Mesenchymal stem cell (in vitro differentiated cells and primary cell): ENCODE measurements at regions not wholly inside any gene's neighbourhood (a gene's known extent, or its start where the extent isn't known, plus 50 kb on each side); places are given as distances from the start of the nearest gene placed in this dataset.
A peak's percentile ranks its signal among the peaks of the same experiment; 100 is the strongest.

Experiments used
- DNase-seq: peaks from one replicate; pipeline ENCODE4 v3.0.0-alpha.2; 2013
- H2AFZ ChIP-seq: one replicate; pipeline ENCODE4 v1.6.1; 2013; ENCODE audit warnings: low read depth, mild to moderate bottlenecking, control low read depth, inconsistent platforms, low read length, moderate library complexity
- H2AK5ac ChIP-seq: 2 replicates; pipeline ENCODE4 v1.6.1; 2013; ENCODE audit warnings: low read length, moderate library complexity, mild to moderate bottlenecking, inconsistent platforms; ENCODE audit not compliant: severe bottlenecking
- H2BK120ac ChIP-seq: one replicate; pipeline ENCODE4 v1.6.1; 2013; ENCODE audit warnings: low read depth, mild to moderate bottlenecking, inconsistent platforms, low read length, moderate library complexity
- H2BK12ac ChIP-seq, 2 experiments: one replicate each; pipeline ENCODE4 v1.6.1; 2013; ENCODE audit warnings: inconsistent platforms in 2 of 2, low read length in 2 of 2, mild to moderate bottlenecking in 2 of 2, moderate library complexity in 2 of 2, control low read depth in 1 of 2
- H2BK15ac ChIP-seq: one replicate; pipeline ENCODE4 v1.6.1; 2013; ENCODE audit warnings: mild to moderate bottlenecking, low read depth, inconsistent platforms; ENCODE audit not compliant: poor library complexity, severe bottlenecking
- H2BK5ac ChIP-seq: 2 replicates; pipeline ENCODE4 v1.6.1; 2013; ENCODE audit warnings: low read depth, mild to moderate bottlenecking, low read length, control low read depth, inconsistent platforms; ENCODE audit not compliant: poor library complexity, severe bottlenecking
- H3K14ac ChIP-seq, 2 experiments: one replicate each; pipeline ENCODE4 v1.6.1; 2013; ENCODE audit warnings: inconsistent platforms in 2 of 2, low read length in 2 of 2, control low read depth in 1 of 2, mild to moderate bottlenecking in 1 of 2, moderate library complexity in 1 of 2
- H3K18ac ChIP-seq, 2 experiments: one replicate each; pipeline ENCODE4 v1.6.1; 2013; ENCODE audit warnings: inconsistent platforms in 2 of 2, low read length in 2 of 2, control low read depth in 1 of 2, low read depth in 1 of 2, mild to moderate bottlenecking in 1 of 2
- H3K23ac ChIP-seq, 2 experiments: one replicate each; pipeline ENCODE4 v1.6.1; 2013; ENCODE audit warnings: inconsistent platforms in 2 of 2, low read length in 2 of 2, mild to moderate bottlenecking in 2 of 2, moderate library complexity in 2 of 2, control low read depth in 1 of 2
- H3K27ac ChIP-seq: 2 replicates; pipeline ENCODE4 v1.5.1; 2013; ENCODE audit warnings: mild to moderate bottlenecking, moderate library complexity, low read length, control low read depth, inconsistent platforms; ENCODE audit not compliant: poor library complexity, severe bottlenecking
- H3K27me3 ChIP-seq, 2 experiments: 2 replicates each; pipeline versions ENCODE4 v1.6.1 to v1.7.0; 2013; ENCODE audit warnings: low read length in 2 of 2, mild to moderate bottlenecking in 2 of 2, moderate library complexity in 2 of 2, control low read depth in 1 of 2, inconsistent platforms in 1 of 2; ENCODE audit not compliant: control insufficient read depth in 1 of 2, insufficient read depth in 1 of 2
- H3K36me3 ChIP-seq, 2 experiments: 2 replicates each; pipeline versions ENCODE4 v1.6.1 to v1.7.0; 2013; ENCODE audit warnings: low read length in 2 of 2, control low read depth in 1 of 2, inconsistent platforms in 1 of 2, low read depth in 1 of 2, mild to moderate bottlenecking in 1 of 2; ENCODE audit not compliant: insufficient read depth in 2 of 2, control insufficient read depth in 1 of 2
- H3K4ac ChIP-seq, 2 experiments: one replicate each; pipeline ENCODE4 v1.6.1; 2013; ENCODE audit warnings: inconsistent platforms in 2 of 2, low read length in 2 of 2, mild to moderate bottlenecking in 2 of 2, moderate library complexity in 2 of 2, control low read depth in 1 of 2, low read depth in 1 of 2
- H3K4me1 ChIP-seq: 2 replicates; pipeline ENCODE4 v1.6.1; 2013; ENCODE audit warnings: low read depth, low read length, control low read depth; ENCODE audit not compliant: control insufficient read depth, insufficient read depth
- H3K4me2 ChIP-seq: 2 replicates; pipeline ENCODE4 v1.6.1; 2013; ENCODE audit warnings: low read length, mild to moderate bottlenecking, inconsistent platforms; ENCODE audit not compliant: poor library complexity, severe bottlenecking
- H3K4me3 ChIP-seq, 2 experiments: 2 replicates each; pipeline versions ENCODE4 v1.5.1 to v1.7.0; 2013; ENCODE audit warnings: low read length in 2 of 2, mild to moderate bottlenecking in 2 of 2, control low read depth in 1 of 2, low read depth in 1 of 2; ENCODE audit not compliant: insufficient read depth in 1 of 2
- H3K79me1 ChIP-seq: replicated peaks from 2 replicates; pipeline ENCODE4 v1.6.1; 2013; ENCODE audit warnings: mild to moderate bottlenecking, control low read depth, low read length, inconsistent platforms; ENCODE audit not compliant: poor library complexity, severe bottlenecking
- H3K9ac ChIP-seq: 2 replicates; pipeline ENCODE4 v1.7.0; 2013; ENCODE audit warnings: mild to moderate bottlenecking, low read length, moderate library complexity
- H3K9me3 ChIP-seq: 2 replicates; pipeline ENCODE4 v1.7.0; 2013; ENCODE audit warnings: mild to moderate bottlenecking, low read length; ENCODE audit not compliant: control insufficient read depth
- H4K8ac ChIP-seq: one replicate; pipeline ENCODE4 v1.6.1; 2013; ENCODE audit warnings: inconsistent platforms, mild to moderate bottlenecking, low read length, moderate library complexity
- H4K91ac ChIP-seq: one replicate; pipeline ENCODE4 v1.6.1; 2013; ENCODE audit warnings: mild to moderate bottlenecking, low read length, inconsistent platforms
- WGBS: methylation state at CpG from one replicate; pipeline ENCODE4 v1.1.7; 2013; ENCODE audit warnings: mixed read lengths; 5-methylcytosine and 5-hydroxymethylcytosine counted together

- no peak overlapping the region for H3K23ac ChIP-seq
- WGBS, result 81% methylated on average over 4 of the region's 5 CpGs
- no peak overlapping the region for H3K4me2 ChIP-seq
- H2AK5ac ChIP-seq, result no peak overlapping the region
- no peak overlapping the region for H3K4me3 ChIP-seq
- H2AFZ ChIP-seq, result no peak overlapping the region
- H2BK12ac ChIP-seq, result no peak overlapping the region
- no peak overlapping the region for H2BK5ac ChIP-seq
- no peak overlapping the region for H4K91ac ChIP-seq
- H3K27ac ChIP-seq, result no peak overlapping the region
- no peaks in the 10 kb centered on the region for H3K36me3 ChIP-seq
- no peak overlapping the region for H3K18ac ChIP-seq
- H2BK120ac ChIP-seq, result no peak overlapping the region
- H4K8ac ChIP-seq, result no peak overlapping the region
- H3K14ac ChIP-seq, result no peak overlapping the region
- H3K79me1 ChIP-seq, result no peaks in the 10 kb centered on the region
- DNase-seq, result no peak
- H3K27me3 ChIP-seq, result no peaks in the 10 kb centered on the region
- no peak overlapping the region for H2BK15ac ChIP-seq
- H3K9me3 ChIP-seq, result no peaks in the 10 kb centered on the region
- H3K4me1 ChIP-seq, result no peaks in the 10 kb centered on the region
- H3K9ac ChIP-seq, result no peak overlapping the region
- no peak overlapping the region for H3K4ac ChIP-seq
Observed at GRCh38 chr13:90690458-90691080, 656.9 kb upstream of the MIR17HG start.

- peak; percentile 42 for DNase-seq
- Histone ChIP-seq H4K8ac (no peak overlapping the region), H2BK15ac (no peak overlapping the region), H3K14ac (no peak overlapping the region), H4K91ac (no peak overlapping the region), H3K9ac (no peak overlapping the region), H3K27ac (no peak overlapping the region), H3K23ac (no peak overlapping the region), H3K9me3 (no peaks in the 10 kb centered on the region), H3K4ac (no peak overlapping the region), H3K79me1 (no peaks in the 10 kb centered on the region), H2BK5ac (no peak overlapping the region), H2AFZ (no peak overlapping the region), H2BK12ac (no peak overlapping the region), H3K4me2 (no peak overlapping the region), H3K36me3 (no peaks in the 10 kb centered on the region), H3K18ac (no peak overlapping the region), H3K4me3 (no peak overlapping the region), H3K27me3 (no peaks in the 10 kb centered on the region), H3K4me1 (no peaks in the 10 kb centered on the region), H2BK120ac (no peak overlapping the region), H2AK5ac (no peak overlapping the region)
- WGBS, result no CpG with 5 or more reads among the region's 1 CpG
Observed at GRCh38 chr13:90696254-90696653, 651.2 kb upstream of the MIR17HG start.

- no peaks in the 10 kb centered on the region for H3K9me3 ChIP-seq
- no peaks in the 10 kb centered on the region for H3K27me3 ChIP-seq
- H2BK120ac ChIP-seq, result no peak overlapping the region
- no peaks in the 10 kb centered on the region for H3K79me1 ChIP-seq
- no peak overlapping the region for H4K91ac ChIP-seq
- no peak overlapping the region for H2BK5ac ChIP-seq
- no peak overlapping the region for H3K27ac ChIP-seq
- H4K8ac ChIP-seq, result no peak overlapping the region
- H3K36me3 ChIP-seq, result no peaks in the 10 kb centered on the region
- no peaks in the 10 kb centered on the region for H3K4me1 ChIP-seq
- 80% methylated on average over 2 of the region's 5 CpGs for WGBS
- H3K4me2 ChIP-seq, result no peak overlapping the region
- H2BK15ac ChIP-seq, result no peak overlapping the region
- no peak overlapping the region for H3K18ac ChIP-seq
- no peak overlapping the region for H3K4me3 ChIP-seq
- H3K23ac ChIP-seq, result no peak overlapping the region
- H2BK12ac ChIP-seq, result no peak overlapping the region
- no peak overlapping the region for H2AFZ ChIP-seq
- no peak overlapping the region for H2AK5ac ChIP-seq
- no peak overlapping the region for H3K4ac ChIP-seq
- DNase-seq, result peak; percentile 5
- no peak overlapping the region for H3K9ac ChIP-seq
- H3K14ac ChIP-seq, result no peak overlapping the region
Observed at GRCh38 chr13:90696656-90697055, 650.8 kb upstream of the MIR17HG start.

- H3K9ac ChIP-seq, result no peak overlapping the region
- no peak overlapping the region for H3K18ac ChIP-seq
- H3K4ac ChIP-seq, result no peak overlapping the region
- no peaks in the 10 kb centered on the region for H3K9me3 ChIP-seq
- 100% methylated on average over 1 of the region's 1 CpG for WGBS
- H3K14ac ChIP-seq, result peak overlapping the region in 1 of 2 experiments; percentile 49
- H2AFZ ChIP-seq, result no peak overlapping the region
- H2BK12ac ChIP-seq, result no peak overlapping the region
- no peak overlapping the region for H2BK15ac ChIP-seq
- no peak overlapping the region for H3K4me2 ChIP-seq
- peak overlapping the region; percentile 57 for H4K8ac ChIP-seq
- no peak overlapping the region for H3K4me3 ChIP-seq
- no peaks in the 10 kb centered on the region for H3K79me1 ChIP-seq
- no peak overlapping the region for H3K23ac ChIP-seq
- no peaks in the 10 kb centered on the region for H3K4me1 ChIP-seq
- no peak overlapping the region for H2BK5ac ChIP-seq
- no peak for DNase-seq
- no peaks in the 10 kb centered on the region for H3K36me3 ChIP-seq
- no peak overlapping the region for H2AK5ac ChIP-seq
- H2BK120ac ChIP-seq, result no peak overlapping the region
- no peak overlapping the region for H4K91ac ChIP-seq
- H3K27me3 ChIP-seq, result no peaks in the 10 kb centered on the region
- H3K27ac ChIP-seq, result no peak overlapping the region
Observed at GRCh38 chr13:90700340-90700739, 647.1 kb upstream of the MIR17HG start.
